Endothelial cell (in vitro differentiated cells): ENCODE measurements at regions not wholly inside any gene's neighbourhood (a gene's known extent, or its start where the extent isn't known, plus 50 kb on each side); places are given as distances from the start of the nearest gene placed in this dataset.

Source experiments
- DNase-seq: peaks from one replicate; pipeline ENCODE4 v3.0.0; 2021; ENCODE audit warnings: low spot score
- H3K27ac Mint-ChIP-seq: one replicate; pipeline ENCODE4 v1.8.0; 2021; ENCODE audit warnings: mixed read lengths, inconsistent platforms; ENCODE audit not compliant: unreplicated experiment
- H3K27me3 Mint-ChIP-seq: one replicate; pipeline ENCODE4 v1.8.0; 2021; ENCODE audit warnings: mild to moderate bottlenecking, moderate library complexity, mixed read lengths, inconsistent platforms; ENCODE audit not compliant: unreplicated experiment
- H3K36me3 Mint-ChIP-seq: one replicate; pipeline ENCODE4 v1.8.0; 2021; ENCODE audit warnings: mild to moderate bottlenecking, low read depth, mixed read lengths, inconsistent platforms; ENCODE audit not compliant: unreplicated experiment
- H3K4me1 Mint-ChIP-seq: one replicate; pipeline ENCODE4 v1.8.0; 2021; ENCODE audit warnings: mild to moderate bottlenecking, mixed read lengths, inconsistent platforms; ENCODE audit not compliant: unreplicated experiment
- H3K4me3 Mint-ChIP-seq: one replicate; pipeline ENCODE4 v1.8.0; 2021; ENCODE audit warnings: mild to moderate bottlenecking, mixed read lengths, inconsistent platforms; ENCODE audit not compliant: unreplicated experiment
- H3K9me3 Mint-ChIP-seq: one replicate; pipeline ENCODE4 v1.8.0; 2021; ENCODE audit warnings: mixed read lengths, inconsistent platforms; ENCODE audit not compliant: unreplicated experiment
- TF ChIP-seq, protein P1 (sequence below): fragments of 200-600 bp; sonication (generic); IDR thresholded peaks from one replicate; pipeline ENCODE4 v1.5.0; 2021; ENCODE audit warnings: antibody characterized with exemption; ENCODE audit not compliant: unreplicated experiment

DNA sequence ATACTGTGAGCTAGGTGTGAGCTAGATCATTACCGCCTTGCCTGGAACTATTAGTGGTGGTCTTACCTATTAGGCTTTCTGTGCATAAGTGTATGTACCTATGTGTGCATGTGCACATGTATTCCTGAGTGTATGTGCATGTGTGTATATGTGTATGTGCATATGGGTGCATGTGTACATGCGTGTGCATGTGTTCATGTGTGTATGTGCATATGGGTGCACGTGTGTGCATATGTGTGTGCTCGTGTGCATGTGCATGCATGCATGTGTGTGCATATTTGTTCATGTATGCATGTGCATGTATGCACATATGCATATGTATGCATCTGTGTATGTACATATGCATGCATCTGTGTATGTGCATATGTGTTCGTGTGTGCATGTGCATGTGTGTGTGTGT, 508.3 kb upstream of the ADARB2 start:
- H3K27ac Mint-ChIP-seq, result no peak overlapping the region
- H3K9me3 Mint-ChIP-seq, result no peaks in the 10 kb centered on the region
- H3K36me3 Mint-ChIP-seq, result no peaks in the 10 kb centered on the region
- peaks cover 7% of the 10 kb centered on the region for H3K27me3 Mint-ChIP-seq
- no peak overlapping the region for H3K4me3 Mint-ChIP-seq
- DNase-seq, result no peak
- H3K4me1 Mint-ChIP-seq, result no peaks in the 10 kb centered on the region
- TF ChIP-seq, protein P1, sequence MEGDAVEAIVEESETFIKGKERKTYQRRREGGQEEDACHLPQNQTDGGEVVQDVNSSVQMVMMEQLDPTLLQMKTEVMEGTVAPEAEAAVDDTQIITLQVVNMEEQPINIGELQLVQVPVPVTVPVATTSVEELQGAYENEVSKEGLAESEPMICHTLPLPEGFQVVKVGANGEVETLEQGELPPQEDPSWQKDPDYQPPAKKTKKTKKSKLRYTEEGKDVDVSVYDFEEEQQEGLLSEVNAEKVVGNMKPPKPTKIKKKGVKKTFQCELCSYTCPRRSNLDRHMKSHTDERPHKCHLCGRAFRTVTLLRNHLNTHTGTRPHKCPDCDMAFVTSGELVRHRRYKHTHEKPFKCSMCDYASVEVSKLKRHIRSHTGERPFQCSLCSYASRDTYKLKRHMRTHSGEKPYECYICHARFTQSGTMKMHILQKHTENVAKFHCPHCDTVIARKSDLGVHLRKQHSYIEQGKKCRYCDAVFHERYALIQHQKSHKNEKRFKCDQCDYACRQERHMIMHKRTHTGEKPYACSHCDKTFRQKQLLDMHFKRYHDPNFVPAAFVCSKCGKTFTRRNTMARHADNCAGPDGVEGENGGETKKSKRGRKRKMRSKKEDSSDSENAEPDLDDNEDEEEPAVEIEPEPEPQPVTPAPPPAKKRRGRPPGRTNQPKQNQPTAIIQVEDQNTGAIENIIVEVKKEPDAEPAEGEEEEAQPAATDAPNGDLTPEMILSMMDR, result no peak

DNA sequence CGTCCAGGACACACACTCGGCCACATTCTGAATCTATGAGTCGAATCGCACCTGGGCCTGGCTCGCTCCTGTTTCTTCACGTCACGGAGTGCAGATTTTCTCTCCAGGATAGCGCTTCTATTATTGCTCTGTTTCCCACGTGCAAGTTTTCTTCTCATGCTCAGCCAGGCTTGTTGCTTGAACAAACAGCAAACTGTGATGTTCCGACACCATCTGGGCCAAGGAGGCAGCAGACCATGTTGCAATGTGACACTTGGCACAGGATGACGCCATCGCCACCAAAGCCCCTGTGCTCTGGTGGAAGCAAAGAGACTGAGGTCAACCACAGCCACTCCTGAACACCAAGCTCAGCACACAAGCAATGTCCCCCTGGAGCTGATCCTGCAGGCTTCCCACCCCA, 507.1 kb upstream of the ADARB2 start:
- no peaks in the 10 kb centered on the region for H3K36me3 Mint-ChIP-seq
- no peak for DNase-seq
- H3K4me3 Mint-ChIP-seq, result no peak overlapping the region
- H3K4me1 Mint-ChIP-seq, result no peaks in the 10 kb centered on the region
- H3K27me3 Mint-ChIP-seq, result peaks cover 7% of the 10 kb centered on the region
- no peak overlapping the region for H3K27ac Mint-ChIP-seq
- TF ChIP-seq, protein P1, result no peak
- H3K9me3 Mint-ChIP-seq, result no peaks in the 10 kb centered on the region

DNA sequence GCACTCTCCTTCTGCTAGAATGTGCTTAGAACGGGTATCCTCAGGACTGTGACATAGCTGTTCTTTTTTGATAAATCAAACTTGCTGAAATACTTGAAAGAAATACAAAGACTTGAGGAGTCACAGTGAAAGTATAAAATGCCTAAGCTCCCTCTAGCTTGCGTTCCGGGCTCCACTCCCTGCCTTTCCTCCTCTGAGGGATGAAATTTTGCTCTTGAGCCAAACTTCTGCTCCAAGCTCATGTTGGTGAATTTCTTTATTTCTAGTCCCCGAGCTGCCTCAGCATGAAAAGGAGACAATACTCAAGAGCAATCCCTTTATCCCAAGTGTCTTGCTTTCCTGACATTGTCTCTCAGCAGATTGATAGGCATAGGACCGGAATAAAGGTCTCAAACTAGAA, 499.6 kb upstream of the ADARB2 start:
- TF ChIP-seq, protein P1, result no peak
- no peaks in the 10 kb centered on the region for H3K36me3 Mint-ChIP-seq
- no peak overlapping the region for H3K27ac Mint-ChIP-seq
- H3K4me3 Mint-ChIP-seq, result no peak overlapping the region
- no peak for DNase-seq
- no peaks in the 10 kb centered on the region for H3K9me3 Mint-ChIP-seq
- H3K27me3 Mint-ChIP-seq, result no peaks in the 10 kb centered on the region
- no peaks in the 10 kb centered on the region for H3K4me1 Mint-ChIP-seq

DNA sequence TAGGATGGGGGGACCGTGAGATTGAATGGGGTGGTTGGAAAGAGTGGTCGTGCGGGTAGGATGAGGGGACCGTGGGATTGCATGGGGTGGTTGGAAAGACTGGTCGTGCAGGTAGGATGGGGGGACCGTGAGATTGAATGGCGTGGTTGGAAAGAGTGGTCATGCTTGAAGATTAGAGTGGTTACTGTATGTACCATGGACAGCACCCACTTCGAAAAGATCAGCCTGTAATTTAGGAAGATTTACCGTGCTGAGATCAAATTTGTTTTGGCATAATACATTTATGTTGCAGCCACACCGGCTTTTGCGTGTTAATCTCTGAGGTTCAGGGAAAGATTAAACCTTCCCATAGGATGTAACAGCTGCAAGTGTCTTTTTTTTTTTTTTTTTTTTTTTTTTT, 495.2 kb upstream of the ADARB2 start:
- H3K4me1 Mint-ChIP-seq, result no peaks in the 10 kb centered on the region
- no peaks in the 10 kb centered on the region for H3K36me3 Mint-ChIP-seq
- no peak overlapping the region for H3K27ac Mint-ChIP-seq
- no peaks in the 10 kb centered on the region for H3K27me3 Mint-ChIP-seq
- TF ChIP-seq, protein P1, result no peak
- no peak for DNase-seq
- no peak overlapping the region for H3K4me3 Mint-ChIP-seq
- H3K9me3 Mint-ChIP-seq, result no peaks in the 10 kb centered on the region

DNA sequence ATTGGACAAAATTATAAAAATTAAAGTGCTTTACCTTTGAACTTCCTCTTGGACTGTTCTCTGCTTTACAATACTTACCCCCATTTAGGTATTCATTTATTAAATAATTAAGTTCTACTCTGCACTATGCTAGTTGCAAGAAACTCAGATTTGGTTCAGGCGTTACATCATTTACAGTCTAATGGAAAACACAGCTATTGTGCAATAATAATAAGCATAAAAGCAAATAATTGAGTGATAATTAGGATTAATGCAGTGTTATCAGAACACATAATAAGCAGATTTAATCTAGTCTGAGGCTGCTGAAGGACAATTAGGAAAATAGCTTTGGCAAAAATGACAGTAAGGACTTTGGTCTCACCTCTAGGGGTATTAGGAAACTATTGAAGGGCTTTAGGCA, 493.2 kb upstream of the ADARB2 start:
- Mint-ChIP-seq H3K4me1 (no peaks in the 10 kb centered on the region), H3K9me3 (no peaks in the 10 kb centered on the region), H3K4me3 (no peak overlapping the region), H3K27ac (no peak overlapping the region), H3K27me3 (no peaks in the 10 kb centered on the region), H3K36me3 (no peaks in the 10 kb centered on the region)
- TF ChIP-seq, protein P1, result no peak
- DNase-seq, result no peak
